GM18519 (cell line): ENCODE measurements at regions not wholly inside any gene's neighbourhood (a gene's known extent, or its start where the extent isn't known, plus 50 kb on each side); places are given as distances from the start of the nearest gene placed in this dataset.

Source experiments
- ATAC-seq: cut with Tn5 transposase; IDR thresholded peaks from one replicate; pipeline ENCODE4 v1.9.1; 2021; ENCODE audit warnings: mild to moderate bottlenecking, moderate library complexity; ENCODE audit not compliant: unreplicated experiment, low FRiP score

- ATAC-seq, result no peak
Measured at GRCh38 chr1:229114315-229114714, 156.6 kb upstream of the RAB4A start.

- no peak for ATAC-seq
Measured at GRCh38 chr1:229114850-229115365, 156.0 kb upstream of the RAB4A start.

GRCh38 chr1:229116114-229116513, 154.8 kb upstream of the RAB4A start:
- ATAC-seq, result no peak

DNA sequence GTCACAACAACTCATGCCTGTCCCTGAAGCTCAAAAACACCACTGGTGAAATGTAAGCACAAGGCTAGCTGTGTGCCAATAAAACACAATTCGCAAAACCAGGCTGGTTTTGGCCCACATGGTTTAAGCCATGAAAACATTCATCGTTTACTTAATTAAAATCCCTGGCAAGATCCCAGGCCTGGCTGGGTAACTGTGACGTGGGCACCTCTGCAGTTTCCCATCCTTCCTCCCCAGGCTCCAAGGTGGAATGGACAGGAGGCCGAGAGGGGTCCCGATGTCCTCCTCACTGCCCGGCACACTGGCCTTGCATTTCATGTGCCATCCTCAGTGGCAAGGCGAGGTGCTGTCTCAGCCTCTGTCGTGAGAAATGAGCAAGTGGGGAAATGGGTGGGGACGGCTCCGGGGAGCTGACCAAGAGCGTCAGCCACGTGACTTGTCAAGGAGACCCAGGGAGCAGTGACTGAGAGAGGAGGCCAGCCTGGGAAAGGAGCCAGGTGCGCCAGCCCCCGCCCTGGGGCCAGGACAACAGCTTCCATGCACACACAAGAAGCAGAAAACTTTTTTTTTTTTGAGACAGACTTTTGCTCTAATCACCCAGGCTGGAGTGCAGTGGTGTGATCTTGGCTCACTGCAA, 153.1 kb upstream of the RAB4A start:
- no peak for ATAC-seq

DNA sequence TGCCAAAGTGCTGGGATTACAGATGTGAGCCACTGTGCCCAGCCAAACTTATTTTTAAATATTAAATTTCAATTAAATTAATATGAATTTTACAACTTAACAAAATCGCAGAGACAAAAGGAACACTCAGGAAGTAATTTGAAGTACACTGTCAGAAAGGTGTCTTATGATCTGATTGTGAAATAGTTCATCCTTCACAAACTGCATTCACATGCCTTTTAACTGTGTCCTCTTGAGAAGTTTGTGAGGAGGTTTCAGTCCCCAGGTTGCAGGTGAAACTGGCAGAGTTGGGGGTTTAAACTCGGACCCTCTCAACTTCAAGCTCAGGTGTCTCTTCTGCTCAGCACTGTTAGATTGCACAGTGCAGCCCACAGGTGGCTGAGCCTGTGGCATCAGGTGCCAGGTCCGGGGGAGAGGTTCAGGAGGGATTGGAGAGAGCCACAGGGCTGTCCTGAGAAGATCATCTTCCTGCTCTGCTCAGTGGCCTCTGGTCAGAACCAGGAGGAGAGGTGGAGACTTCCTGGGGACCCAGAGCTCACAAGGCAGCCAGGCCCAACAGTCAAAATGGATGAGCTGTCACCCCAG, 152.3 kb upstream of the RAB4A start:
- ATAC-seq, result no peak

- no peak for ATAC-seq
Measured at GRCh38 chr1:229119161-229119560, 151.8 kb upstream of the RAB4A start.

DNA sequence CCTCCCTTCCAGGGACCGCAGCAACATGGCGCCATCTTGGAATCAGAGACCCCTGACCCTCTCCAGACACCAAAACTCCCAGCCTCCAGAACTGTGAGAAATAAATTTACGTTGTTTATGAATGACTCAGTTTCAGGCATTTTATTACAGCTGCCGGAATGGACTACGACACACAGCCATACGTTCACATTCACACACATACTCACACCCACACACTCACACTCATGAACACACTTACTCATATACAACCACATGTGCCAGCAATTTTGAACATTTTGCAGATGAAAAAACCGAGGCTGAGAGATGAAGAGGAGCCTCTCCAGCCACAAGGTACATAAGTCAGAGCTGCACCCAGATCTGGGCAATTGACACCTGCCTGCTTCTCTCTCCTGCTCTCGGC, 151.0 kb upstream of the RAB4A start:
- ATAC-seq, result no peak

DNA sequence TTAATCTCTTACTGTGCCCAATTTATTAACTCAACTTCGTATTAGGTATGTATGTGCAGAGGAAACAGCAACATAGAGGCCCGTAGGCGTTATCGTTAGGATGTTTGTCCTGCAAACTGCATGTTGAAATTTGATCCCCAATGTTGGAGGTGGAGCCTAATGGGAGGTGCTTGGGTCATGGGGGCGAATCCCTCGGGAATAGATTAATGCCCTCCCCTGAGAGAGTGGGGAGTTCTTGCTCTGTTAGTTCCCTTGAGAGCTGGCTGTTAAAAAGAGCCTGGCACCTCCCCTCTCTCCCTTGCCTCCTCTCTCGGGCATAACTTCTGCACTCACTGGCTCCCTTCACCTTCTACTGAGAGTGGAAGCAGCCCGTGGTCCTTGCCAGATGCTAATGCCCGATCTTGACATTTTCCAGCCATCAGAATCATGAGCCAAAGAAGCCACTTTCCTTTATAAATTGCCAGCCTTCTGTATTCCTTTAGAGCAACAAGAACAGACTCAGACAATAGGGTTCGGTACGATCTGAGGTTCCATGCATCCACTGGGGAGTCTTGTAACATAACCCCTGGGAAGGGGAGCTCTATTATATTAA, 149.0 kb upstream of the RAB4A start:
- no peak for ATAC-seq

DNA sequence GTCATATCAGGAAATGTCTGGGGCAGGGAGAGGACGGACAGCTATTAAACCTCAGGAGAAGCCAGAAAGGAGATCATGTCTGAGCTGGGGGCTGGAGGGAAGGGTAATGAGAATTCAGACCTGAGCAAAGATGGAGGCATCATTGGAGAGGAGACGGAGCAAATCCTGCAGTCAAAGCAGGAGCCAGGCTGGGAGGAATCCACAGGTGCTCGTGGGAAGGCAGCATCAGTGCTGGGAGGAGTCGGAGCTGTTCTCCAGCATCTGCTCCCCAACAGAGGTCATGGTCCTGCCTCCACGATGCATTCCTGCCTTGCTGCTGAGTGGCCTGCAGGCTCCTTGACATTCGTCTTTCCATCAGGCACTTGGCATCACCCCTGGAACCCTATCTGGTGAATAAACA, 148.3 kb upstream of the RAB4A start:
- ATAC-seq, result no peak

GRCh38 chr1:229124116-229124515, 146.8 kb upstream of the RAB4A start:
- no peak for ATAC-seq

DNA sequence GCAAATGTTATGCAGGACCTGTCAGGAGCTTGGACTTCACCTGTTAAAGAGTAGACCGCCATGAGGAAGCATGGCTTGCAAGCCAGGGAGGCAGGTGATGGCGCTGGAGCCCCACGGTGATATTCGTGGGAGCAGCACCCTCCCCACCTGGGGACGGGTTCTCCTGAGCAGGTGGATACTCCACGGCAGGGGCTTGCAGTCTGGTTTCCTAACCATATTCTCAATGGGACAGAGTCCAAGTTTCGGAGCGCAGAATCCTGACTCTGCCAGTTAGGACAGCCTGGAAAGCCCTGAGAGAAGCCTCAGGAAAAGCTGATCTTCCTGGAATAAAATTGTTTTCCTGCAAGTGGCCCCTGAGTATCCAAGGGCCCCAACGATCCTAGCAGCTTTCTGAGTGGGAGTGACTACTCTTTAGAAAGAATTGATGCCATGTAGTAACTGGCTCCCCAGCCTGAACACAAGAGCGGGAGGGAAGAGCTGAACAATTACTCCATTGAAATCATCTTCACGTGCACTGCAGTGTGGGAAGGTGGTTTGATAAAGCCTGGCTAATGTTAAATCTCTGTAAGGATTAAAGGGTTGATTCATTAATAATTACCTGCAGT, 146.3 kb upstream of the RAB4A start:
- ATAC-seq, result no peak

- ATAC-seq, result no peak
Measured at GRCh38 chr1:229127301-229127700, 143.6 kb upstream of the RAB4A start.

DNA sequence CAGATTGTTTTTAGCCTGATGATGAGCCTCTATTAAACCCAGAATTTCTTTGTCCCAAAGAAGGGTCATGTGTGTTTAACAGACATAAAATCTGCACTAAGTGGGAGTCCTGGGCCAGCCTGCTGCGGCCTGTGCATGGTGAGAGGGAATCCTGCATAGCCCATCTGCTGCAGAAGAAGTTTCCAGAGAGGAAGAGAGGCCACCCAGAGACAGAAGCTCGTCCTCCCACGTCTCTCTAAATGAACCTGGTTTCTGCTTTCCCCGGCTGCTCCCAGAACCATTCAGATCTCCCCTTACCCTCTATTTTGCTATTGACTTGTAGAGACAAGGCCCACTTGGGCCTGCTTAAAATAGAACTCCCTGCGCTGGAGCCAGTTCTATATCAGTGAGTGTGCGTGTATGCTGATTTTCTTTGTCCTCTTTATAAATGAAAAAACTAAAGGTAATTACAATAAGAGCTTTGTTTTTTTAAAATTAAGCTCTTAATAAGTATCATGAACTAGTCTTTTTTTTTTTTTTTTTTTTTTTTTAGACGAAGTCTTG, 142.8 kb upstream of the RAB4A start:
- no peak for ATAC-seq

- no peak for ATAC-seq
Measured at GRCh38 chr1:229129301-229130027, 141.4 kb upstream of the RAB4A start.

DNA sequence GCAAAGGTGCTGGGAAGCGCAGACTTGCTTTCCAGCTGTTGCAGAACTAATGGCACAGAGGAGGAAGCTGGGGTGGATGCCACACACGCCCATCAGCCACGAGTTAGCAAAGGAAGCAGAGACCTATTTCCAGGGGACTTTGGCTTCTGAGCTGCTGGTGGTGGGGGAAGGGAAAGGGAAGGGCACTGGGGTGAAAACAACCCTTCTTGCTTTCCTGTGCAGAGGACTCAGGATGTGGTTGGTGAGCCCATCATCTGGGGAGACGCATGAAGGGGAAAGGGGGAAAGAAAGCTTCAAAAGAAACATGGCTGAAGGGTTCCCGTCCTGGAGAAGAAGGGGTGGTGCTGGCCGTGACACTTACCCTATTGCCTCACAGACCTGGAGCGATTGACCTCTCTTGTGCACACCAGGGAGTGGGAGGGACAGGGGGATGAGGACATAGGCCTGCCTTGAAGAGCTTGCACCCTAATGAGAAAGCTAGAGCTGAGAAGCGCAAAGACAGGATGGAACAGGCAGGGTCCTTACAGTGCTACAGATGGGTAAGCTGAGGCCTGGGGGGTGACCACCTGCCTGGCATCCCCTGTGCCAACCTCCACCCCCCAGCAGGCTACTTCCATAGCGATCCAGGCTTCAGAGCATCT, 140.8 kb upstream of the RAB4A start:
- ATAC-seq, result no peak

- ATAC-seq, result no peak
Measured at GRCh38 chr1:229131243-229132105, 139.4 kb upstream of the RAB4A start.

GRCh38 chr1:229132106-229132443, 138.8 kb upstream of the RAB4A start:
- ATAC-seq, result no peak

- no peak for ATAC-seq
Measured at GRCh38 chr1:229132706-229133105, 138.2 kb upstream of the RAB4A start.

GRCh38 chr1:229133151-229133550, 137.8 kb upstream of the RAB4A start:
- ATAC-seq, result no peak
